Breast epithelium (tissue), 3 donors: ENCODE measurements at regions not wholly inside any gene's neighbourhood (a gene's known extent, or its start where the extent isn't known, plus 50 kb on each side); places are given as distances from the start of the nearest gene placed in this dataset.

ENCODE experiments used
- CTCF ChIP-seq, 3 donors: fragments of 450-650 bp; IDR thresholded peaks; one replicate each; pipeline ENCODE4 v1.5.1; 2016 to 2017; ENCODE audit warnings: antibody characterized with exemption in 3 of 3, mild to moderate bottlenecking in 3 of 3, moderate library complexity in 3 of 3
- POLR2A ChIP-seq: fragments of 450-650 bp; IDR thresholded peaks from one replicate; pipeline ENCODE4 v1.6.1; 2016; ENCODE audit warnings: antibody characterized with exemption, mild to moderate bottlenecking, moderate library complexity
- POLR2AphosphoS5 ChIP-seq, 3 donors: sonication (generic); formaldehyde crosslinking; IDR thresholded peaks; one replicate each; pipeline ENCODE4 v1.6.1; 2017; ENCODE audit warnings: antibody characterized with exemption in 3 of 3

GRCh38 chr4:176925962-176926361 lies 133.2 kb upstream of the VEGFC start:
- TF ChIP-seq CTCF (IDR thresholded peaks at IDR 0.05) (no peak), POLR2AphosphoS5 (IDR thresholded peaks at IDR 0.05) (no peak), POLR2A (no peak)
